ENCODE measurements at regions not wholly inside any gene's neighbourhood (a gene's known extent, or its start where the extent isn't known, plus 50 kb on each side); places are given as distances from the start of the nearest gene placed in this dataset.

DNA sequence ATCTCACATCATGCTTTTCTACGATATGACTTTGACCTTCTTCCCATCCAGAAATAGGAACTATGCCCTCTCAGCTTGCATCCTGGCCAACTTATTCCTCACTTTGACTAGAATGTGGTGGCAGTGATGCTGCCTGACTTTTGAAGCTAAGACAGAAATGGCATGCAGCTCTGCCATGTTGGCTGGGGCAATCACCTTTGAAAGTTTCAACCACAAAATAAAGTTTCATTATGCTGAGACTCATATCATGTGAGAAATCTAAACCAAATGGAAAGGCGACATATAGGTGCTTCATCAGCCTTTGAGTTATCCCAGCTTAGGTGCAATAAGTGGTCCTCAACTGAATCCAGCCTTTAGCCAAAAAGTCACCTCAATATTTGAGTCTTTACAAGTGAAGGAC lies 370.0 kb upstream of the CHRM3 start:
- Histone ChIP-seq H3K4me2 (ENCODE audit: low read depth, low read length, poor library complexity, severe bottlenecking) (no peak overlapping the region), H3K9me2 (replicated peaks; ENCODE audit: insufficient read depth, low read length) (no peaks in the 10 kb centered on the region), H3K27ac (ENCODE audit: low read depth, low read length) (no peak overlapping the region), H3K4me3 (ENCODE audit: insufficient read depth, low read length, poor library complexity, severe bottlenecking) (no peak overlapping the region), H3K36me3 (ENCODE audit: low read length) (no peaks in the 10 kb centered on the region), H3K9ac (ENCODE audit: low read length) (no peak overlapping the region), H3K27me3 (ENCODE audit: low read length) (no peaks in the 10 kb centered on the region), H4K20me1 (ENCODE audit: low read depth, low read length) (no peaks in the 10 kb centered on the region), H2AFZ (ENCODE audit: low read depth, low read length, severe bottlenecking) (no peak overlapping the region), H3F3A (ENCODE audit: insufficient read depth) (no peaks in the 10 kb centered on the region), H3K79me2 (ENCODE audit: insufficient read depth, low read length) (no peaks in the 10 kb centered on the region), H3K9me3 (ENCODE audit: insufficient read depth, low read length) (no peaks in the 10 kb centered on the region)
- TF ChIP-seq, protein P1, sequence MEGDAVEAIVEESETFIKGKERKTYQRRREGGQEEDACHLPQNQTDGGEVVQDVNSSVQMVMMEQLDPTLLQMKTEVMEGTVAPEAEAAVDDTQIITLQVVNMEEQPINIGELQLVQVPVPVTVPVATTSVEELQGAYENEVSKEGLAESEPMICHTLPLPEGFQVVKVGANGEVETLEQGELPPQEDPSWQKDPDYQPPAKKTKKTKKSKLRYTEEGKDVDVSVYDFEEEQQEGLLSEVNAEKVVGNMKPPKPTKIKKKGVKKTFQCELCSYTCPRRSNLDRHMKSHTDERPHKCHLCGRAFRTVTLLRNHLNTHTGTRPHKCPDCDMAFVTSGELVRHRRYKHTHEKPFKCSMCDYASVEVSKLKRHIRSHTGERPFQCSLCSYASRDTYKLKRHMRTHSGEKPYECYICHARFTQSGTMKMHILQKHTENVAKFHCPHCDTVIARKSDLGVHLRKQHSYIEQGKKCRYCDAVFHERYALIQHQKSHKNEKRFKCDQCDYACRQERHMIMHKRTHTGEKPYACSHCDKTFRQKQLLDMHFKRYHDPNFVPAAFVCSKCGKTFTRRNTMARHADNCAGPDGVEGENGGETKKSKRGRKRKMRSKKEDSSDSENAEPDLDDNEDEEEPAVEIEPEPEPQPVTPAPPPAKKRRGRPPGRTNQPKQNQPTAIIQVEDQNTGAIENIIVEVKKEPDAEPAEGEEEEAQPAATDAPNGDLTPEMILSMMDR (IDR thresholded peaks at IDR 0.05; ENCODE audit: insufficient read depth, low read length, poor library complexity, severe bottlenecking), result no peak
- no peak for TF ChIP-seq EZH2phosphoT487 (conservative IDR thresholded peaks at IDR 0.05; ENCODE audit: low read length)

DNA sequence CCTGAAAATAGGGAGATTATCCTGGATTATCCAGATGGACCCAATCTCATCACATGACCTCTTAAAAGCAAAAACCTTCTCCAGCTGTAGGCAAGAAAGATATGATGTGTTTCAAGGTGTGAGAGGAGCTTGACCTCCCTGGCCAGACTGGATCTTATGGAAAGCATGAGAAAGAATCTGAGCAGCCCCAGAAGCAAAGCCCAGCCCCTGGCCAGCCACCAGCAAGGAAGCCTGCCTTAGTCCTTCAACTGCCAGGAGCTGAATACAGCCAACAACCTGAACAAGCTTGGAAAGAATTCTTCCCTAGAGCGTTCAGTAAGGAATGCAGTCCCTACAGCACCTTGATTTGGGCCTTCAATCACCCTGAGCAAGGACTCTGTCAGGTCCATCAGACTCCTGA lies 375.0 kb upstream of the CHRM3 start:
- Histone ChIP-seq H3K4me2 (ENCODE audit: low read depth, low read length, poor library complexity, severe bottlenecking) (no peak overlapping the region), H3K27ac (ENCODE audit: low read depth, low read length) (no peak overlapping the region), H3K4me3 (ENCODE audit: insufficient read depth, low read length, poor library complexity, severe bottlenecking) (no peak overlapping the region), H3F3A (ENCODE audit: insufficient read depth) (no peaks in the 10 kb centered on the region), H3K36me3 (ENCODE audit: low read length) (no peaks in the 10 kb centered on the region), H2AFZ (ENCODE audit: low read depth, low read length, severe bottlenecking) (no peak overlapping the region), H3K27me3 (ENCODE audit: low read length) (no peaks in the 10 kb centered on the region), H3K9ac (ENCODE audit: low read length) (no peak overlapping the region), H4K20me1 (ENCODE audit: low read depth, low read length) (no peaks in the 10 kb centered on the region), H3K79me2 (ENCODE audit: insufficient read depth, low read length) (no peaks in the 10 kb centered on the region), H3K9me3 (ENCODE audit: insufficient read depth, low read length) (no peaks in the 10 kb centered on the region), H3K9me2 (replicated peaks; ENCODE audit: insufficient read depth, low read length) (no peaks in the 10 kb centered on the region)
- TF ChIP-seq EZH2phosphoT487 (conservative IDR thresholded peaks at IDR 0.05; ENCODE audit: low read length), result no peak
- TF ChIP-seq, protein P1 (IDR thresholded peaks at IDR 0.05; ENCODE audit: insufficient read depth, low read length, poor library complexity, severe bottlenecking), result no peak

DNA sequence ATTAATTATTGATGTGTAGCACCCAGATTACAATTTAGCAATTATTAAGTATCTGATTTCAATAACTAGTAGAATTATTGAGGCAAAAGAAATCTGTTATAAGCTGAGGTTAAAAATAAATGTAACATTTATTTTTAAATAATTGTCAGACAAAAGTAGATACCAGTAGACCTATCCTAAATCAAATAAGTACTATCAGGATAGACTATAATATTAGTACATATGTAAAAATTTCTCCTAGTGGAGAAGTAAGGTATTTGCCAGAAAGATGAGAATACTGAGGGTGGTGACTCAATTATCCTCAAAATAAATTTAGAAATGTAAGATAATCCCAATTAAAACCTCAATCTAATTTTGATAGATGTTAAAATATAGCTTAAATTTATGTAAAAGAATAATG lies 377.8 kb upstream of the CHRM3 start:
- Histone ChIP-seq H3K79me2 (ENCODE audit: insufficient read depth, low read length) (no peaks in the 10 kb centered on the region), H3K9ac (ENCODE audit: low read length) (no peak overlapping the region), H3K36me3 (ENCODE audit: low read length) (no peaks in the 10 kb centered on the region), H3K9me2 (replicated peaks; ENCODE audit: insufficient read depth, low read length) (no peaks in the 10 kb centered on the region), H3K27ac (ENCODE audit: low read depth, low read length) (no peak overlapping the region), H3K27me3 (ENCODE audit: low read length) (no peaks in the 10 kb centered on the region), H3K9me3 (ENCODE audit: insufficient read depth, low read length) (no peaks in the 10 kb centered on the region), H3K4me2 (ENCODE audit: low read depth, low read length, poor library complexity, severe bottlenecking) (no peak overlapping the region), H4K20me1 (ENCODE audit: low read depth, low read length) (no peaks in the 10 kb centered on the region), H3K4me3 (ENCODE audit: insufficient read depth, low read length, poor library complexity, severe bottlenecking) (no peak overlapping the region), H3F3A (ENCODE audit: insufficient read depth) (no peaks in the 10 kb centered on the region), H2AFZ (ENCODE audit: low read depth, low read length, severe bottlenecking) (no peak overlapping the region)
- TF ChIP-seq, protein P1 (IDR thresholded peaks at IDR 0.05; ENCODE audit: insufficient read depth, low read length, poor library complexity, severe bottlenecking), result no peak
- TF ChIP-seq EZH2phosphoT487 (conservative IDR thresholded peaks at IDR 0.05; ENCODE audit: low read length), result no peak

DNA sequence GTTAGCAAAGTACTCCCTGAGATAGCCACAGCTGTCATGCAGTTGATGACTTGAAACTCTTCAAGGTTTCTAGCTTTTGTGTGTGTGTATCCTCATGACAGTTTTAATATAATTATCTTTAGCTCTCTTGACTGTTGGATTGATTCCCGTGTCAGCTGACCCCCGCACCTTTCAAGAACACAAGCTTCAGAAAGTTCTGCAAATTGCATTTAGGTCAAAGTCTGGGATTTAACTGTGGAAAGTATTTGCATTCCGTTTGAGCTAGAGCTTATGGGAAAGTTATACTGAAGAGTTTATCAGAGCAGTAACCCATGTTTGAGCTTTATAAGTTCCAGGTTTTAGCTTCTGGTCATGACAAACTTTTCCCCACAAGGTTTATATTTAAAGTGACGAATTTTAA lies 380.1 kb upstream of the CHRM3 start:
- TF ChIP-seq EZH2phosphoT487 (conservative IDR thresholded peaks at IDR 0.05; ENCODE audit: low read length), result no peak
- TF ChIP-seq, protein P1 (IDR thresholded peaks at IDR 0.05; ENCODE audit: insufficient read depth, low read length, poor library complexity, severe bottlenecking), result no peak
- Histone ChIP-seq H3K9me2 (replicated peaks; ENCODE audit: insufficient read depth, low read length) (no peaks in the 10 kb centered on the region), H4K20me1 (ENCODE audit: low read depth, low read length) (no peaks in the 10 kb centered on the region), H3K9ac (ENCODE audit: low read length) (no peak overlapping the region), H3K27me3 (ENCODE audit: low read length) (no peaks in the 10 kb centered on the region), H3K79me2 (ENCODE audit: insufficient read depth, low read length) (no peaks in the 10 kb centered on the region), H3K9me3 (ENCODE audit: insufficient read depth, low read length) (no peaks in the 10 kb centered on the region), H2AFZ (ENCODE audit: low read depth, low read length, severe bottlenecking) (no peak overlapping the region), H3K36me3 (ENCODE audit: low read length) (no peaks in the 10 kb centered on the region), H3K4me3 (ENCODE audit: insufficient read depth, low read length, poor library complexity, severe bottlenecking) (no peak overlapping the region), H3K4me2 (ENCODE audit: low read depth, low read length, poor library complexity, severe bottlenecking) (no peak overlapping the region), H3K27ac (ENCODE audit: low read depth, low read length) (no peak overlapping the region), H3F3A (ENCODE audit: insufficient read depth) (no peaks in the 10 kb centered on the region)
